HEK293 (cell line): ENCODE measurements at regions not wholly inside any gene's neighbourhood (a gene's known extent, or its start where the extent isn't known, plus 50 kb on each side); places are given as distances from the start of the nearest gene placed in this dataset.

Source experiments
- GLI4 ChIP-seq: fragments of 450-650 bp; formaldehyde crosslinking; IDR thresholded peaks from 2 replicates; pipeline ENCODE4 v1.5.1; 2016; ENCODE audit warnings: missing biosample characterization, missing genetic modification characterization
- ZNF121 ChIP-seq: fragments of 450-650 bp; formaldehyde crosslinking; IDR thresholded peaks from 2 replicates; pipeline ENCODE4 v1.5.1; 2016; ENCODE audit warnings: missing biosample characterization, missing genetic modification characterization
- ZNF138 ChIP-seq: fragments of 450-650 bp; formaldehyde crosslinking; IDR thresholded peaks from 2 replicates; pipeline ENCODE4 v1.5.1; 2016; ENCODE audit warnings: missing biosample characterization, missing genetic modification characterization, borderline replicate concordance
- ZNF302 ChIP-seq: fragments of 450-650 bp; formaldehyde crosslinking; IDR thresholded peaks from 2 replicates; pipeline ENCODE4 v1.5.1; 2016; ENCODE audit warnings: missing biosample characterization, missing genetic modification characterization, low read depth
- ZNF341 ChIP-seq: fragments of 450-650 bp; formaldehyde crosslinking; IDR thresholded peaks from 2 replicates; pipeline ENCODE4; 2016; ENCODE audit warnings: low read depth, missing biosample characterization, missing genetic modification characterization
- ZNF48 ChIP-seq: fragments of 450-650 bp; formaldehyde crosslinking; IDR thresholded peaks from 2 replicates; pipeline ENCODE4 v1.5.1; 2016; ENCODE audit warnings: missing biosample characterization, missing genetic modification characterization
- ZNF549 ChIP-seq: fragments of 450-650 bp; IDR thresholded peaks from 2 replicates; pipeline ENCODE4 v1.5.1; 2018; ENCODE audit warnings: missing biosample characterization, missing genetic modification characterization, mild to moderate bottlenecking, inconsistent platforms, moderate library complexity
- ZNF670 ChIP-seq: fragments of 450-650 bp; formaldehyde crosslinking; IDR thresholded peaks from 2 replicates; pipeline ENCODE4 v1.5.1; 2016; ENCODE audit warnings: missing biosample characterization, missing genetic modification characterization, low read depth
- ZNF707 ChIP-seq: fragments of 450-650 bp; formaldehyde crosslinking; IDR thresholded peaks from 2 replicates; pipeline ENCODE4 v1.5.1; 2016; ENCODE audit warnings: missing biosample characterization, missing genetic modification characterization
- ZNF777 ChIP-seq: fragments of 450-650 bp; formaldehyde crosslinking; IDR thresholded peaks from 2 replicates; pipeline ENCODE4 v1.5.1; 2017; ENCODE audit warnings: missing biosample characterization, missing genetic modification characterization, borderline replicate concordance
- ZNF792 ChIP-seq: fragments of 450-650 bp; formaldehyde crosslinking; IDR thresholded peaks from 2 replicates; pipeline ENCODE4 v1.5.1; 2016; ENCODE audit warnings: missing biosample characterization, missing genetic modification characterization
- TF ChIP-seq, protein P1 (sequence below): fragments of 450-650 bp; formaldehyde crosslinking; IDR thresholded peaks from 2 replicates; pipeline ENCODE4 v1.5.1; 2016; ENCODE audit warnings: missing biosample characterization, missing genetic modification characterization
- TF ChIP-seq, protein P2 (sequence below): fragments of 450-650 bp; formaldehyde crosslinking; IDR thresholded peaks from 2 replicates; pipeline ENCODE4 v1.5.1; 2016; ENCODE audit warnings: missing biosample characterization, missing genetic modification characterization

DNA sequence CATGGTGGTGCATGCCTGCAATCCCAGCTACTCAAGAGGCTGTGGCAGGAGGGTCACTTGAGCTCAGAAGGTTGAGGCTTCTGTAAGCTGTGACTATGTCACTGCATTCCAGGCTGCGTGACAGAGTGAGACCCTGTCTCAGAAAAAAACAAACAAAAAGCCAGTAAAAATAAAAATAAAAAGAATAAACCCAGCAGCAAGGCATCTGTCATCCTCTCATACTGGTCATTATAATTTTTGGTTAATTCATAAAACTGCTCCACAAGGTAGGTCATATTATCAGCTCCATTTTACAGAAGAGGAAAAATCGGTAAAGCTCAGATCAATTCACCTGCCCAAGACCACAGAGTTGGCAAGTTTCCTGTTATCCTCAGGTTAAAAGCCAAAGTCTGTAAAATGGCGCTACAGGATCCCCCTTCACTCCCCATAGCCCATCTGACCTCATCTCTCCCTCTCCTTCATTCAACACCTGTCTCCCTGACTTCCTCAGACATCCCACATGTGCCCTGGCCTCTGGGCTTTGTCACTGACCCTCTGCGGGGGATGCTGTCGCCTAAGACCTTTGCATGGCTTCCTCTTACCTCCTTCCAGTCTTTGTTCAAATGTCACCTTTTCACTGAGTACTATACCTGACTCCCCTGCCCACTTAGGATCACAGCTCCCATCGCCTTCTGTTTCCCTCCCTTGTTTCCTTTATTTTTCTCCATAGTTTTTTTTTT, 213.2 kb upstream of the ZNF217 start:
- TF ChIP-seq ZNF707 (tag by site-specific recombination) (no peak), ZNF792 (tag by site-specific recombination) (no peak), ZNF777 (tag by site-specific recombination) (no peak), ZNF302 (tag by site-specific recombination) (no peak), ZNF48 (no peak), ZNF341 (tag by site-specific recombination) (no peak), GLI4 (no peak), ZNF670 (tag by site-specific recombination) (no peak), ZNF121 (no peak), ZNF138 (tag by site-specific recombination) (no peak), ZNF549 (tag by site-specific recombination) (no peak)
- TF ChIP-seq, protein P1, sequence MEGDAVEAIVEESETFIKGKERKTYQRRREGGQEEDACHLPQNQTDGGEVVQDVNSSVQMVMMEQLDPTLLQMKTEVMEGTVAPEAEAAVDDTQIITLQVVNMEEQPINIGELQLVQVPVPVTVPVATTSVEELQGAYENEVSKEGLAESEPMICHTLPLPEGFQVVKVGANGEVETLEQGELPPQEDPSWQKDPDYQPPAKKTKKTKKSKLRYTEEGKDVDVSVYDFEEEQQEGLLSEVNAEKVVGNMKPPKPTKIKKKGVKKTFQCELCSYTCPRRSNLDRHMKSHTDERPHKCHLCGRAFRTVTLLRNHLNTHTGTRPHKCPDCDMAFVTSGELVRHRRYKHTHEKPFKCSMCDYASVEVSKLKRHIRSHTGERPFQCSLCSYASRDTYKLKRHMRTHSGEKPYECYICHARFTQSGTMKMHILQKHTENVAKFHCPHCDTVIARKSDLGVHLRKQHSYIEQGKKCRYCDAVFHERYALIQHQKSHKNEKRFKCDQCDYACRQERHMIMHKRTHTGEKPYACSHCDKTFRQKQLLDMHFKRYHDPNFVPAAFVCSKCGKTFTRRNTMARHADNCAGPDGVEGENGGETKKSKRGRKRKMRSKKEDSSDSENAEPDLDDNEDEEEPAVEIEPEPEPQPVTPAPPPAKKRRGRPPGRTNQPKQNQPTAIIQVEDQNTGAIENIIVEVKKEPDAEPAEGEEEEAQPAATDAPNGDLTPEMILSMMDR (tag by site-specific recombination) = no peak
- TF ChIP-seq, protein P2, sequence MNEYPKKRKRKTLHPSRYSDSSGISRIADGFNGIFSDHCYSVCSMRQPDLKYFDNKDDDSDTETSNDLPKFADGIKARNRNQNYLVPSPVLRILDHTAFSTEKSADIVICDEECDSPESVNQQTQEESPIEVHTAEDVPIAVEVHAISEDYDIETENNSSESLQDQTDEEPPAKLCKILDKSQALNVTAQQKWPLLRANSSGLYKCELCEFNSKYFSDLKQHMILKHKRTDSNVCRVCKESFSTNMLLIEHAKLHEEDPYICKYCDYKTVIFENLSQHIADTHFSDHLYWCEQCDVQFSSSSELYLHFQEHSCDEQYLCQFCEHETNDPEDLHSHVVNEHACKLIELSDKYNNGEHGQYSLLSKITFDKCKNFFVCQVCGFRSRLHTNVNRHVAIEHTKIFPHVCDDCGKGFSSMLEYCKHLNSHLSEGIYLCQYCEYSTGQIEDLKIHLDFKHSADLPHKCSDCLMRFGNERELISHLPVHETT (tag by site-specific recombination) = no peak
